ENCODE measurements at regions not wholly inside any gene's neighbourhood (a gene's known extent, or its start where the extent isn't known, plus 50 kb on each side); places are given as distances from the start of the nearest gene placed in this dataset.

DNA sequence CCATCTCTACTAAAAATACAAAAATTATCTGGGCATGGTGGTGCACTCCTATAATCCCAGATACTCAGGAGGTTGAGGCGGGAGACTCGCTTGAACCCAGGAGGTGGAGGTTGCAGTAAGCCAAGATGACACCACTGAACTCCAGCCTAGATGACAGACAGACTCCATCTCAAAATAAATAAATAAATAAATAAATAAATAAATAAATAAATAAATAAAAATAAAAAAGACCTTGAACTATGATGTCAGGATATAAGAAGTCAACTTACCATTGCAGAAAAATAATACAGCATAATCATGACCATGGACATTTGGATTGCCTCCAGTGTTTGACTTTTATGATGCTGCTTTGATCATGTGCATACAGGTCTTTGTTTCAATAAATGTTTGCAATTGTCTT lies 484.3 kb upstream of the ROBO1 start:
- TF ChIP-seq CTCF (IDR thresholded peaks at IDR 0.05) (no peak), POLR2A (IDR thresholded peaks at IDR 0.05; ENCODE audit: low read depth) (no peak)

All from esophagus muscularis mucosa (tissue), 3 donors.